ENCODE measurements at regions not wholly inside any gene's neighbourhood (a gene's known extent, or its start where the extent isn't known, plus 50 kb on each side); places are given as distances from the start of the nearest gene placed in this dataset.

DNA sequence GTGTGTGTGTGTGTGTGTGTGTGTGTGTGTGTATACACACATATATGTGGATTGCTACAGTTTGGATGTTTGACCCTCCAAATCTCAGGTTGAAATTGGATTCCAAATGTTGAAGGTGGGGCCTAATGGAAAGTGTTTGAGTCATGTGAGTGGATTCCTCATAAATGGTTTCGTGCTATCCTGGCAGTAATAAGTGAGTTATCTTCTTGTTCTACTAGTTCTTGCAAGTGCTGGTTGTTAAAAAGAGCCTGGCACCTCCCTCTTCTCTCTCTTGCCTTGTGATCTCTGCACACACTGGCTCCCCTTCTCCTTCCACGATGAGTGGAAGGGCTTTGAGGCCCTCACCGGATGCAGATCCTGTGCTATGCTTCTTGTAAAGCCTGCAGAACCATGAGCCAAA lies 344.1 kb downstream of the SH2D1A start:
- Histone ChIP-seq H2AFZ (ENCODE audit: low read depth, low read length, poor library complexity, severe bottlenecking) (no peak overlapping the region), H3K4me1 (ENCODE audit: control insufficient read depth in 1 of 2, insufficient read depth in 2 of 2, low read length in 2 of 2) (no peaks in the 10 kb centered on the region), H3K4me3 (replicated peaks in 1 of 2; ENCODE audit: low read depth in 1 of 2, low read length in 2 of 2) (no peak overlapping the region), H3K4me2 (ENCODE audit: low read length) (no peak overlapping the region), H4K20me1 (ENCODE audit: insufficient read depth) (no peaks in the 10 kb centered on the region), H3K9me3 (ENCODE audit: control insufficient read depth in 1 of 2, insufficient read depth in 1 of 2, low read depth in 1 of 2, low read length in 2 of 2) (no peaks in the 10 kb centered on the region), H3K27me3 (ENCODE audit: insufficient read depth, low read length) (no peaks in the 10 kb centered on the region), H3K27ac (ENCODE audit: low read depth, low read length) (no peak overlapping the region), H3K9ac (ENCODE audit: low read length) (no peak overlapping the region), H3K79me2 (ENCODE audit: insufficient read depth, low read length) (no peaks in the 10 kb centered on the region), H3K9me2 (ENCODE audit: insufficient read depth) (no peaks in the 10 kb centered on the region), H3K36me3 (ENCODE audit: control insufficient read depth in 1 of 2, insufficient read depth in 2 of 2, low read length in 2 of 2) (no peaks in the 10 kb centered on the region)
- TF ChIP-seq YY1 (IDR thresholded peaks at IDR 0.05; ENCODE audit: extremely low read depth, insufficient replicate concordance, low read depth, low read length) (no peak), CBX3 (IDR thresholded peaks at IDR 0.05; ENCODE audit: low read depth) (no peak), TCF7L2 (IDR thresholded peaks at IDR 0.05; ENCODE audit: borderline replicate concordance, extremely low read depth, insufficient read depth, insufficient read length) (no peak), RAD21 (IDR thresholded peaks at IDR 0.05; ENCODE audit: low read depth) (no peak), FOSL1 (IDR thresholded peaks at IDR 0.05; ENCODE audit: low read depth) (no peak)
- TF ChIP-seq, protein P1, sequence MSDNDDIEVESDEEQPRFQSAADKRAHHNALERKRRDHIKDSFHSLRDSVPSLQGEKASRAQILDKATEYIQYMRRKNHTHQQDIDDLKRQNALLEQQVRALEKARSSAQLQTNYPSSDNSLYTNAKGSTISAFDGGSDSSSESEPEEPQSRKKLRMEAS (IDR thresholded peaks at IDR 0.05): no peak
- TF ChIP-seq, protein P2, sequence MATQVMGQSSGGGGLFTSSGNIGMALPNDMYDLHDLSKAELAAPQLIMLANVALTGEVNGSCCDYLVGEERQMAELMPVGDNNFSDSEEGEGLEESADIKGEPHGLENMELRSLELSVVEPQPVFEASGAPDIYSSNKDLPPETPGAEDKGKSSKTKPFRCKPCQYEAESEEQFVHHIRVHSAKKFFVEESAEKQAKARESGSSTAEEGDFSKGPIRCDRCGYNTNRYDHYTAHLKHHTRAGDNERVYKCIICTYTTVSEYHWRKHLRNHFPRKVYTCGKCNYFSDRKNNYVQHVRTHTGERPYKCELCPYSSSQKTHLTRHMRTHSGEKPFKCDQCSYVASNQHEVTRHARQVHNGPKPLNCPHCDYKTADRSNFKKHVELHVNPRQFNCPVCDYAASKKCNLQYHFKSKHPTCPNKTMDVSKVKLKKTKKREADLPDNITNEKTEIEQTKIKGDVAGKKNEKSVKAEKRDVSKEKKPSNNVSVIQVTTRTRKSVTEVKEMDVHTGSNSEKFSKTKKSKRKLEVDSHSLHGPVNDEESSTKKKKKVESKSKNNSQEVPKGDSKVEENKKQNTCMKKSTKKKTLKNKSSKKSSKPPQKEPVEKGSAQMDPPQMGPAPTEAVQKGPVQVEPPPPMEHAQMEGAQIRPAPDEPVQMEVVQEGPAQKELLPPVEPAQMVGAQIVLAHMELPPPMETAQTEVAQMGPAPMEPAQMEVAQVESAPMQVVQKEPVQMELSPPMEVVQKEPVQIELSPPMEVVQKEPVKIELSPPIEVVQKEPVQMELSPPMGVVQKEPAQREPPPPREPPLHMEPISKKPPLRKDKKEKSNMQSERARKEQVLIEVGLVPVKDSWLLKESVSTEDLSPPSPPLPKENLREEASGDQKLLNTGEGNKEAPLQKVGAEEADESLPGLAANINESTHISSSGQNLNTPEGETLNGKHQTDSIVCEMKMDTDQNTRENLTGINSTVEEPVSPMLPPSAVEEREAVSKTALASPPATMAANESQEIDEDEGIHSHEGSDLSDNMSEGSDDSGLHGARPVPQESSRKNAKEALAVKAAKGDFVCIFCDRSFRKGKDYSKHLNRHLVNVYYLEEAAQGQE (IDR thresholded peaks at IDR 0.05; ENCODE audit: low read depth): no peak
- TF ChIP-seq, protein P3, sequence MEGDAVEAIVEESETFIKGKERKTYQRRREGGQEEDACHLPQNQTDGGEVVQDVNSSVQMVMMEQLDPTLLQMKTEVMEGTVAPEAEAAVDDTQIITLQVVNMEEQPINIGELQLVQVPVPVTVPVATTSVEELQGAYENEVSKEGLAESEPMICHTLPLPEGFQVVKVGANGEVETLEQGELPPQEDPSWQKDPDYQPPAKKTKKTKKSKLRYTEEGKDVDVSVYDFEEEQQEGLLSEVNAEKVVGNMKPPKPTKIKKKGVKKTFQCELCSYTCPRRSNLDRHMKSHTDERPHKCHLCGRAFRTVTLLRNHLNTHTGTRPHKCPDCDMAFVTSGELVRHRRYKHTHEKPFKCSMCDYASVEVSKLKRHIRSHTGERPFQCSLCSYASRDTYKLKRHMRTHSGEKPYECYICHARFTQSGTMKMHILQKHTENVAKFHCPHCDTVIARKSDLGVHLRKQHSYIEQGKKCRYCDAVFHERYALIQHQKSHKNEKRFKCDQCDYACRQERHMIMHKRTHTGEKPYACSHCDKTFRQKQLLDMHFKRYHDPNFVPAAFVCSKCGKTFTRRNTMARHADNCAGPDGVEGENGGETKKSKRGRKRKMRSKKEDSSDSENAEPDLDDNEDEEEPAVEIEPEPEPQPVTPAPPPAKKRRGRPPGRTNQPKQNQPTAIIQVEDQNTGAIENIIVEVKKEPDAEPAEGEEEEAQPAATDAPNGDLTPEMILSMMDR (IDR thresholded peaks at IDR 0.05 in 2 of 3, conservative IDR thresholded peaks at IDR 0.05 in 1 of 3; ENCODE audit: borderline replicate concordance in 1 of 3, insufficient read depth in 1 of 3, low read depth in 2 of 3, low read length in 2 of 3): no peak
- CTCF ChIA-PET: no interaction called here
- RAD21 ChIA-PET (ENCODE audit: low non-redundant PET in 1 of 2, low total read pairs in 2 of 2, uncharacterized antibody in 2 of 2, unreplicated experiment in 2 of 2): no interaction called here
- ATAC-seq (no peak), DNase-seq (ENCODE audit: low read depth, low spot score) (no peak)
- POLR2A ChIA-PET: no interaction called here
- intact Hi-C loops (cut with micrococcal nuclease): no loop called here
- no TSS peak for BruUV-seq (replicated peaks)

All from HCT116 (cell line).